NCI-H2029 (cell line): ENCODE measurements at regions not wholly inside any gene's neighbourhood (a gene's known extent, or its start where the extent isn't known, plus 50 kb on each side); places are given as distances from the start of the nearest gene placed in this dataset.
"Not testable (repeated sequence)": the region's sequence is repeated elsewhere in the genome, so short reads cannot be mapped to it uniquely, and the experiment has no call there.

Experiments used
- DNase-seq: peaks from one replicate; lab custom pipeline; 2025; lab: John Stamatoyannopoulos, UW

GRCh38 chr3:164465172-164465571 is 613.1 kb downstream of the SI start:
- DNase-seq = no peak

DNA sequence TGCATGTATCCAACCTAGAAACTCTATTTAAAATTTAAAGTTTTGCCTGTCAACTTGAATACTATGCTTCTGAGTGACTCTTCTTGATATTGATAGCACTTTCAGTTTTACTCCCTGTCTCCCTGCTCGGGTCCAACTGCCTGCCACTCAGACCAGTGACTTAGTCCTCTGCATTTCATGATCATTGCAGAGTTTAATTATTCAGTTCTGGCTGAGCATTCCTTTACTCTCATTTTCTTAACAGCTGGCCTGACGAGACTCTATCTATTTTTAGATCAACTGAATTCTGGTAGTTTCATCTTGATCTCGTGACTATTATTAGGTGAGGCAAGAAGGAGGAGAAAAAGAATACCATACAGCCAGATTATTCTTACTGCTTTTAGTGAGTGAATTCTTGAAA is 617.4 kb downstream of the SI start:
- no peak for DNase-seq

GRCh38 chr3:164459521-164460151 is 618.7 kb downstream of the SI start:
- peak; percentile 55 for DNase-seq

GRCh38 chr3:164458986-164459385 is 619.3 kb downstream of the SI start:
- no peak for DNase-seq

GRCh38 chr3:164453714-164454113 is 624.6 kb downstream of the SI start:
- DNase-seq = no peak

GRCh38 chr3:164452707-164453106 is 625.6 kb downstream of the SI start:
- no peak for DNase-seq

- no peak for DNase-seq
These were observed 627.0 kb downstream of the SI start for GRCh38 chr3:164451072-164451910.

GRCh38 chr3:164450276-164450905 is 627.9 kb downstream of the SI start:
- DNase-seq = no peak

DNA sequence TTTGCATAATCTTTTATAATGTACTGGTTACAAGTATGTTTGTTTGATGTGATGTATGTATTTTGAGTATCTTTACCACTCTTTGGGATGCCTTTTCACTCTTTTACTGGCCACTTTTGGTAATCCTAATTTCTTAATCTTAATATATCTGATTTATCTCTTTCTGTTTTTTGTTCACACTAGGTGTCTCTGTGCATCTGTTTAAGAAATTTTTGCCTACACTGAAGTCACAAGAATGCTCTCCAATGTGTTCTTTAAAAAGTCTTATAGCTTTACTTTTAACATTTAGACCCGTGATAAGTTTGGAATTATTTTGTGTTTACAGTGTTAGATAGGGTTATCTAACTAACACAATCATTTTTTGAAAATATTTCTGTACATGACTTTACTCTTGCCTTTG is 659.1 kb downstream of the SI start:
- no peak for DNase-seq

DNA sequence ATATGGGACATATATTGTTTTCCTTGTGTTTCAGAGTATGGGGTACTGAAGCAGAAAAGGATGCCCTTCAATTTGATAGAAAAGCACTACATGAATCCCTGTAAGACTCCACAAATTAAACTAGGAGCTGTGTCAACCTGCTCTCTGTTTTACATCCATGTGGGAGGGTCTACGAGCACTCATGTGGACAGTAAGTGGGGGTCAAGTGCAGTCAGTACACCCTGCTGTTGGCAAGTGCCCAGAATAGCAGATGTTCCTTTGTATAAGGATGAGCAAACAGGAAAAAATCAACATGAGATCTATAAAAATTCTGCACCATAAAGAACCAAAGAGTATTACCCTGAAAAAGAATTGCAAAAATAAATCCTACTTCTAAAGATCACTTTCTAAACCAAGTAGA is 659.9 kb downstream of the SI start:
- peak; percentile 93 for DNase-seq

DNA sequence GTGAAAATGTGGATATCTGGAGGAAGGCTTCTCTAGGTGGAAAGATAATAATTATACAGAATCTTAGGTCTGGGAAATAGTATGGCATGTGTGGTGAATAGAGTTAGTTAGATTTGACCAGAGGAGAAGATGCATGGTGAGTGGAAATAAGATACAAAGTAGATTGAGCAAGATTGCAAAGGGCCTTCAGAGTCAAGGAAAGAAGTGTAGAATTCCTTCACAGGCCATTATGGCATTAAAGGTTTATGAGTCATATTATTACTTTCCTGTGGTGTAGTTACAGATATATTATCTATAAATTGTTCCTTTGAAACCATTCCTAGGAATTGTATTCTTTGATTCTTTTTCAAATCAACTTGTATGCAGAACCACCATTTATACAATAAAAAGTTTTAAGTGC is 660.3 kb downstream of the SI start:
- DNase-seq = no peak

- no peak for DNase-seq
These were observed 661.6 kb downstream of the SI start for GRCh38 chr3:164416491-164417222.

DNA sequence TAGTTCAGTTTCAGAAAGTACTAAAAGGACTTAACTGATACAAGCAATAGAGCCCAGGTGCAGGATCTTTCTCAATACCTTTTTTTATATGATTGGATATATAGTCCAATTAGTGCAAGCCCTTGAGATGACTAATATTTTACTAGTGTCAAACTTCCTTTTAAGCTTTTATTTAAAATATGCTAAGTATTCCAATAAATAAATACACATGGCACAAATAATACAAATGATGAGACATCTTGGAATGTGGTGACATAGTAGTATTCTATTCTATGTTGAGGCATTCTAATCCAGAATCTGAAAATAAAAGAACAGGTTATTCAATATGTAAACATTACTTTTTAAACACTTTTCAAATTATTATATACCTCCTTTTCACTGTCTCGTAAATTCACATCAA is 670.0 kb downstream of the SI start:
- DNase-seq = no peak

DNA sequence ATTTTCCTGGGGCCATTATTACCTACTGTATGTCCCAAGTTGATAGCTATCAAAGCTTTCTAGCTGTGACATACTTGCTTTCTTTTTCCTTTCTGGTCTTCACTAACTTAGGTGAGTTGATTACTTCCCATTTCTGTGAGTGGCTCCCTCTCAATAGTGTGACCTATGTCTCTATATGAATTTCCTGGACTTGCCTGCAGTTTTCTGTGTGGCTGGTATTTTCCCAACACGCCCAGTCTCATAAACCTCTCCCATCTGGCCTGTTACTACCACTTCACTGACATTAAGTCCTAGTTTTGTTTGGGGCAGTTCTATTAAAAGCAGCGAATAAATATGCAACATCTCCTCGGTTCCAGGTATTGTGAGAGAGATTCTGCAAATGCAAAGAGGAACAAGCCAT is 671.2 kb downstream of the SI start:
- DNase-seq = no peak

GRCh38 chr3:164406281-164406680 is 672.0 kb downstream of the SI start:
- peak; percentile 33 for DNase-seq

DNA sequence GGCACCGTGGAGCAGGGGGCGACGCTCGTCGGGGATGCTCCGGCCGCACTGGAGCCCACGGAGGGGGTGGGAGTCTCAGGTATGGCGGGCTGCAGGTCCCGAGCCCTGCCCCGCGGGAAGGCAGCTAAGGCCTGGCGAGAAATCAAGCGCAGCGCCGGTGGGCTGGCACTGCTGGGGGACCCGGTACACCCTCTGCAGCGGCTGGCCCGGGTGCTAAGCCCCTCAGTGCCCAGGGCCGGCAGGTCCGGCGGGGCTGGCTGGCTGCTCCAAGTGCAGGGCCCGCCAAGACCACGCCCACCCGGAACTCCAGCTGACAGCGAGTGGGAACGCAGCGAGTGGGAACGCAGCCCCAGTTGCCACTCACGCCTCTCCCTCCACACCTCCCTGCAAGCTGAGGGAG is 676.4 kb downstream of the SI start:
- DNase-seq = no peak

- DNase-seq = not testable (repeated sequence)
These were observed 676.9 kb downstream of the SI start for GRCh38 chr3:164401440-164401839.

DNA sequence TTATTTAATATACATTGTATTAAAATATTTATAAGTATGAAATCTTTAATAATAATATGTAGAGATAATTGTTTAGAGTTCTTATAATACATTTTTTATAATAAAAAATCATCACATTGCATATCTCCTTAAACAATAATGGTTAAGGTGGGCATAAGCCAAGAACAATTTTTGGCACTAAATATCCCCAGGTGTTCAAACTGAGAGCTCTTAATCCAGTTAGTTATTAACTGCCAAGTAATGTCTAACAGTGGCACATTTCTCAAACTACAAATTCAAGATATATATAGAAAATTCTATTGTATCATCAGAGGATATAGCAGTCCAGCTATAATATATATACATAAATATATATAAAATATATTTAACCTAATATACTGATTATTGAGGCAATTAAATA is 680.8 kb downstream of the SI start:
- DNase-seq = no peak

- DNase-seq = no peak
These were observed 685.1 kb downstream of the SI start for GRCh38 chr3:164393171-164393570.

- no peak for DNase-seq
These were observed 688.2 kb downstream of the SI start for GRCh38 chr3:164390046-164390445.

GRCh38 chr3:164387236-164387635 is 691.1 kb downstream of the SI start:
- no peak for DNase-seq

DNA sequence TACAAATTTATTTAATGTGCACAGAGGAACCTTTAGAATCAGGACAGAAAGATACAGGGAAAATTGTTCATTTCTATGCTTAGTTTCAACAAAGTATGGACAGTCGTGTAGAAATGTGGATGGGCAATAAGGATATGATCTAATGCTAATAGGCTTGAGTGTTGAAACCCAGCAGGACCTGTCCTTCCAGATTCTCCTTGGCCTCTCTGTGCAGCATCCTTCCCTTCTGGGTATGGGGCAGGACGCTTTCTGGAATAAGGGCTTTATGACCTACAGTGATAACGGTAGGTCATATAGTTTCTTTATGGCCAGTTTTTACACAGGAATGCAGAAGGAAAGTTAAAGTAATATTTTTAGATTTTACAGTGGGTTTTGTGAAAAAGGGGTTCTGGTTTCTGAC is 698.1 kb downstream of the SI start:
- DNase-seq = no peak

DNA sequence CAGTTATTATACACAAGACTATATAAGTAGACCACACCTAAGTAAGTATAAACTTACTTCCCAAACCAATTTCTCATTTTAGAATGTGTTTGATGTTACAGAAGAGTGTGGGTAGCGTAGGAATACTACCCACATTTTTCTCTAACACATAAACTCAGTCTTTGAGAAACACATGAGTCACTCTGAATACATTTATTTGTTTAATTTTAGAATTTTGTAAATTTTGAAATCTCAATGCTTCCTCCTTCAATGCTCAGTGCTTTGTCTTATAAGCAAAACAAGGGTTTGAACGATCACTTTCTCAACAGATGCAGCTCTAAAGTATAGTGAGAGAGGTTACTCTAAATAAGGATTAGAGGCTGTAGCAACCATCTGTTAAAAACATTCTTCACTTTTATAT is 700.8 kb downstream of the SI start:
- DNase-seq = no peak
